ENCODE measurements at regions not wholly inside any gene's neighbourhood (a gene's known extent, or its start where the extent isn't known, plus 50 kb on each side); places are given as distances from the start of the nearest gene placed in this dataset.

DNA sequence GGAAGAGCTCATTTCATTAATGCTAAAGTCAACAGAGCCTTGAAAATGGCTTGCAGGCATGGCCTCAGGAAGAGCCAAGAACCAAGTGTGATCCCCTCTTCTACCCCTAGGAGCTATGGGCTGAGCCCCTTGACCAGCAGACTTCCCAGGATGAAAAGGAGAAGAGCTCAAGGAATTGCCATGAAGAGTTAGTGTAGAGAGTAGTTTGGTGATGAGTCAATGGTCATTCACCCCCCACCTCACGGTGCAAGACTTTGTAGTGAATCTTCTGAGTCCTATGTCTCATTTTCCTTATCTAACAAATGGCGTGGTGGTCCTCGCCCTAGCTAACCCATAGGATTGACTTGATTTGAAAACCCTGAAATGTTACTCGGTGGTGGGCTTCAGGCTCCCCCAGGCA, 422.4 kb upstream of the CADM1 start:
- Histone ChIP-seq H3K36me3 (ENCODE audit: control insufficient read depth in 3 of 3, insufficient read depth in 3 of 3, low read length in 3 of 3) (no peaks in the 10 kb centered on the region), H3K9me3 (ENCODE audit: control insufficient read depth in 3 of 3, low read length in 3 of 3) (no peaks in the 10 kb centered on the region), H3K4me1 (ENCODE audit: control insufficient read depth in 3 of 3, insufficient read depth in 3 of 3, low read length in 3 of 3) (peaks cover 8 to 18% (median 12%) of the 10 kb centered on the region in 3 donors), H3K9ac (ENCODE audit: low read depth in 1 of 3, low read length in 3 of 3) (no peak overlapping the region), H3K27ac (ENCODE audit: low read depth, low read length) (no peak overlapping the region), H3K4me3 (ENCODE audit: low read length in 3 of 3) (no peak overlapping the region), H3K27me3 (ENCODE audit: control insufficient read depth in 3 of 3, insufficient read depth in 3 of 3, low read length in 3 of 3) (peaks cover 0 to 11% (median 2%) of the 10 kb centered on the region in 3 donors)

DNA sequence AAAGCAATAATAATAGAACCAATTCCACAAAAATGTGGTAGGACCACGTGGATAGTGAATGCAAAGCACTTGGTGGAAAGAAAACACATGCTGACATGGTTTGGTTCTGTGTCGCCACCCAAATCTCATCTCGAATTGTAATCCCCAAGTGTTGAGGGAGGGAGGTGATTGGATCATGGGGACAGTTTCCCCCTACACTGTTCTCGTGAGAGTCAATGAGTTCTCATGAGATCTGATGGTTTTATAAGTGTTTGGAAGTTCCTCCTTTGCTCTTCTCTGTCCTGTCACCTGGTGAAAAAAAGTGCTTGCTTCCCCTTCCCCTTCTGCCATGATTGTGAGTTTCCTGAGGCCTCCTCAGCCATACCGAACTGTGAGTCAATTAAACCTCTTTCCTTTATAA, 421.9 kb upstream of the CADM1 start:
- no peak overlapping the region for H3K4me3 ChIP-seq (ENCODE audit: low read length in 3 of 3)
- no peaks in the 10 kb centered on the region for H3K36me3 ChIP-seq (ENCODE audit: control insufficient read depth in 3 of 3, insufficient read depth in 3 of 3, low read length in 3 of 3)
- no peak overlapping the region for H3K9ac ChIP-seq (ENCODE audit: low read depth in 1 of 3, low read length in 3 of 3)
- H3K4me1 ChIP-seq (ENCODE audit: control insufficient read depth in 3 of 3, insufficient read depth in 3 of 3, low read length in 3 of 3), result peaks cover 8 to 16% (median 12%) of the 10 kb centered on the region in 3 donors
- no peak overlapping the region for H3K27ac ChIP-seq (ENCODE audit: low read depth, low read length)
- H3K9me3 ChIP-seq (ENCODE audit: control insufficient read depth in 3 of 3, low read length in 3 of 3), result no peaks in the 10 kb centered on the region
- H3K27me3 ChIP-seq (ENCODE audit: control insufficient read depth in 3 of 3, insufficient read depth in 3 of 3, low read length in 3 of 3), result peaks cover 0 to 11% (median 2%) of the 10 kb centered on the region in 3 donors

DNA sequence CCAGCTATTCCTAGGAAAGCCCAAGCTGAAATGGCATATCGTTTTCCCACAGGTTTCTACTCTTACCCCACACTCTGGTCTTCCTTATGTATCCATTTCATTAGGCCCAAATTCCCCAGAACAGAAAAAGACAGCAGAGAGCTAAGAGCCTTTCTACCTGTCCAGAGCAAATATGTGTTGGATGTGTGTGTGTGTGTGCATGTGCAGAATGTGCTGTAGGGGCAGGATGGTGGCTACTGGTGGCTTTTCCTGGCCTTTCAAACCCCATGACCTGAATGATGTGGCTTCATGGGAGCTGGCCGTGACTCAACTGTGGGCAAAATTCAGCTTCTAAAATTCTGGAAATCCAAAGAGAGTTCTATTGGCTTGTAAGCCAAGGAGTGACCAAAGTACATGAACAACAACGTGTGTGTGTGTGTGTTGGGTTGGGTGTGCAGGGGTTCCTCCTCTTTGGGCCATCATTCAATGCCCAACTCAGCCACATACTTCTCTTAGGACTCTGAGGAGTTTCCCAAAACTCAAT, 421.4 kb upstream of the CADM1 start:
- H3K9ac ChIP-seq (ENCODE audit: low read depth in 1 of 3, low read length in 3 of 3), result no peak overlapping the region
- H3K9me3 ChIP-seq (ENCODE audit: control insufficient read depth in 3 of 3, low read length in 3 of 3), result no peaks in the 10 kb centered on the region
- H3K27ac ChIP-seq (ENCODE audit: low read depth, low read length), result no peak overlapping the region
- peaks cover 0 to 11% (median 2%) of the 10 kb centered on the region in 3 donors for H3K27me3 ChIP-seq (ENCODE audit: control insufficient read depth in 3 of 3, insufficient read depth in 3 of 3, low read length in 3 of 3)
- H3K4me3 ChIP-seq (ENCODE audit: low read length in 3 of 3), result no peak overlapping the region
- H3K4me1 ChIP-seq (ENCODE audit: control insufficient read depth in 3 of 3, insufficient read depth in 3 of 3, low read length in 3 of 3), result peaks cover 3 to 11% (median 9%) of the 10 kb centered on the region in 3 donors
- H3K36me3 ChIP-seq (ENCODE audit: control insufficient read depth in 3 of 3, insufficient read depth in 3 of 3, low read length in 3 of 3), result no peaks in the 10 kb centered on the region

DNA sequence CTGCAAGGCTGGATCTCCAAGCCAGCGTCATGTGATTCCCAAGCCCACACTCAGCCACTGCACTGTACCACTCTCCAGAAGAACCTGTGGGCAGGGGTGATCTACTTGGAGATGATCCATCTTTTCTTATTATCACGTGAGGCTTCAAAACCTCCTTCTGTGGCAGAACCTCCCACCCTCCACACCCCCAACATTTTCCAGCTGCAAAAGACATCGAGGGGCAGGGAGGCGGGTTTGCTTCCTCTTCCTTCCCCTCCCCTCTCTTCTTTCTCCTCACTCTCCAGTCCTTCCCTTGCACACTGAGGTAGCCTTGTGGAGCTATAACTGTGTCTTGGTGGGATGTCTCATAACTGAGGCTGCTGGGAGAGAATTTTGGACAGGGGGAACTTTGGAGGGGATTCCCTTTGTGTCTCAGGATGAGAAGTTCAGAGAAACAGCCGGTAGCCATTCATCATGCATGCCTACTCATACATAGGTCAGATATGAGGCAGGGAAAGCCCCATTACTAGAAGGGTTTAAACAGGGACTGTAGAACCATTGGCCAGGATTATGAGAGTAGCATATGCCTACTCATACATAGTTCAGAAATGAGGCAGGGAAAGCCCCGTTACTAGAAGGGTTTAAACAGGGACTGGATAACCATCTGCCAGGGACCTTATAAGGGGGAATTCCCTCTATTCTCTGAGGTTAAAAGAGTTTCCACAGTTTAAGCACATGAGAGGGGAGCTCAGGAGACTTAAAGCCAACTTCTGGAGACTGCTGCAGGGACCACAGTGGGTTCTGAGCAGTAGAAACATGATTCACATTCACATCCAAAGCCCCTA, 420.7 kb upstream of the CADM1 start:
- Histone ChIP-seq H3K9me3 (ENCODE audit: control insufficient read depth in 3 of 3, low read length in 3 of 3) (no peaks in the 10 kb centered on the region), H3K9ac (ENCODE audit: low read depth in 1 of 3, low read length in 3 of 3) (no peak overlapping the region), H3K27ac (ENCODE audit: low read depth, low read length) (no peak overlapping the region), H3K36me3 (ENCODE audit: control insufficient read depth in 3 of 3, insufficient read depth in 3 of 3, low read length in 3 of 3) (no peaks in the 10 kb centered on the region), H3K4me1 (ENCODE audit: control insufficient read depth in 3 of 3, insufficient read depth in 3 of 3, low read length in 3 of 3) (peaks cover 0 to 6% (median 4%) of the 10 kb centered on the region in 3 donors), H3K4me3 (ENCODE audit: low read length in 3 of 3) (no peak overlapping the region), H3K27me3 (ENCODE audit: control insufficient read depth in 3 of 3, insufficient read depth in 3 of 3, low read length in 3 of 3) (peaks cover 0 to 11% (median 2%) of the 10 kb centered on the region in 3 donors)

DNA sequence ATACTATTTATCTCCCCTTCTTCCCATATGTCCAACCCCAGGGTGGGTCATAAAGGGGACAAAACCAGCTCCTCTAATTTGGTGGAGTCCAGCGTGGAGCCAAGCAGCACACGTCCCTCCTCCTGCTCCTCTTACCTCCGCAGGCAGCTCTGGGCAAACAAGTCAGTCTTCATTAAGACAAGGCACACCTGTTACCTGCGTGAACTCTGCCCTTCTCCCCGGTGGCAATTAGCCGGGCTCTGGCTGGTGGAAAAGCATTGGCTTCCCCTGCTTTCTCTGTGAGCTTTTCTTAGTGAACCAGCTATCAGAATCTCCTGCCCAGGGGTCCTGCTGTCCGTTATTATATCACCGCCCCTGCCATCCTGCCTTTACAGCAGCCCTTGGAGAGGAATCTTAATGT, 418.7 kb upstream of the CADM1 start:
- H3K4me3 ChIP-seq (ENCODE audit: low read length in 3 of 3), result no peak overlapping the region
- no peak overlapping the region for H3K27ac ChIP-seq (ENCODE audit: low read depth, low read length)
- H3K9me3 ChIP-seq (ENCODE audit: control insufficient read depth in 3 of 3, low read length in 3 of 3), result no peaks in the 10 kb centered on the region
- H3K4me1 ChIP-seq (ENCODE audit: control insufficient read depth in 3 of 3, insufficient read depth in 3 of 3, low read length in 3 of 3), result peaks cover 0 to 4% (median under 1%) of the 10 kb centered on the region in 3 donors
- no peak overlapping the region for H3K9ac ChIP-seq (ENCODE audit: low read depth in 1 of 3, low read length in 3 of 3)
- peaks cover 0 to 11% (median 2%) of the 10 kb centered on the region in 3 donors for H3K27me3 ChIP-seq (ENCODE audit: control insufficient read depth in 3 of 3, insufficient read depth in 3 of 3, low read length in 3 of 3)
- H3K36me3 ChIP-seq (ENCODE audit: control insufficient read depth in 3 of 3, insufficient read depth in 3 of 3, low read length in 3 of 3), result no peaks in the 10 kb centered on the region

DNA sequence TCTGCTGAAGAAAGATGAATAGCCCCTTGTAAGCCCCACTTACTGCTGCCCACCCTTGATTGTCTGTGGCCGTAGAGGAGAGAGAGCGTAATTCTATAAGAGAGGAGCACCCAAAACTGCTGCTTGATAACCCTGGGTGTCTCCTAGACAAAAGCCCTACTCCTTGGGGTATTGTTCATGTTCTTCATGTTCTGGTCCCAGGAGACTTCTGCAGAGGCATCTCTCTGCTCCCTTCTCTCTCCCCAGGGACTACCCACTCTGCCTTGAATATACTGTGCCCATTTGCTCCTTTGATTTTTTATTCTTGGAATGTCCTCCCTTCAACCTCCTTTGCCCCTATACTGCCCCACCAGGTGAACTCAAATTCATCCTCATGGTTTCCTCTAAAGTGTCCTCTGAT, 417.8 kb upstream of the CADM1 start:
- no peak overlapping the region for H3K4me3 ChIP-seq (ENCODE audit: low read length in 3 of 3)

DNA sequence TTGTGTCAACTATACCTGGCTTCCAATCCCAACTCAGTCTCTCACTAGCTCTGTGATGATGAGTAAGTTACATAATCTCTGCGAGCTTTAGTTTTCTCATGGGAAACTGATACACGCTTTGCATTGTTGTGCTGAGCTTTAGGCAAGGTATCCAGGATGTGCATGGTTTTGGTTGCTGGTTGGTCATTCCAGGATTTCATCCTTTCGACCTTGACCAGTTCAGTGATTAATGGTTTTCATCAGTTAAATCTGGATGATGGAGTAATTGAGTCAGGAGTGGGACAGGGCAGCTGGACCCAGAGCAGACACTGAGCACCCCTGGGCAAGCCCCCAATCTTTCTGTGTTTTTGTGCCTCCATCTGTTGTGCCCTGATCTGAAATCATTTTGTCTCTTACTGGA, 417.3 kb upstream of the CADM1 start:
- H3K9me3 ChIP-seq (ENCODE audit: control insufficient read depth in 3 of 3, low read length in 3 of 3), result no peaks in the 10 kb centered on the region
- no peak overlapping the region for H3K27ac ChIP-seq (ENCODE audit: low read depth, low read length)
- no peaks in the 10 kb centered on the region for H3K36me3 ChIP-seq (ENCODE audit: control insufficient read depth in 3 of 3, insufficient read depth in 3 of 3, low read length in 3 of 3)
- H3K27me3 ChIP-seq (ENCODE audit: control insufficient read depth in 3 of 3, insufficient read depth in 3 of 3, low read length in 3 of 3), result peaks cover 0 to 11% (median 2%) of the 10 kb centered on the region in 3 donors
- H3K4me3 ChIP-seq (ENCODE audit: low read length in 3 of 3), result no peak overlapping the region
- no peaks in the 10 kb centered on the region for H3K4me1 ChIP-seq (ENCODE audit: control insufficient read depth in 3 of 3, insufficient read depth in 3 of 3, low read length in 3 of 3)
- H3K9ac ChIP-seq (ENCODE audit: low read depth in 1 of 3, low read length in 3 of 3), result no peak overlapping the region

More for the DNA sequence above, 417.8 kb upstream of the CADM1 start:
- Histone ChIP-seq H3K36me3 (ENCODE audit: control insufficient read depth in 3 of 3, insufficient read depth in 3 of 3, low read length in 3 of 3) (no peaks in the 10 kb centered on the region), H3K9me3 (ENCODE audit: control insufficient read depth in 3 of 3, low read length in 3 of 3) (no peaks in the 10 kb centered on the region), H3K4me1 (ENCODE audit: control insufficient read depth in 3 of 3, insufficient read depth in 3 of 3, low read length in 3 of 3) (no peaks in the 10 kb centered on the region), H3K9ac (ENCODE audit: low read depth in 1 of 3, low read length in 3 of 3) (no peak overlapping the region), H3K27ac (ENCODE audit: low read depth, low read length) (no peak overlapping the region), H3K27me3 (ENCODE audit: control insufficient read depth in 3 of 3, insufficient read depth in 3 of 3, low read length in 3 of 3) (peaks cover 0 to 11% (median 2%) of the 10 kb centered on the region in 3 donors)

DNA sequence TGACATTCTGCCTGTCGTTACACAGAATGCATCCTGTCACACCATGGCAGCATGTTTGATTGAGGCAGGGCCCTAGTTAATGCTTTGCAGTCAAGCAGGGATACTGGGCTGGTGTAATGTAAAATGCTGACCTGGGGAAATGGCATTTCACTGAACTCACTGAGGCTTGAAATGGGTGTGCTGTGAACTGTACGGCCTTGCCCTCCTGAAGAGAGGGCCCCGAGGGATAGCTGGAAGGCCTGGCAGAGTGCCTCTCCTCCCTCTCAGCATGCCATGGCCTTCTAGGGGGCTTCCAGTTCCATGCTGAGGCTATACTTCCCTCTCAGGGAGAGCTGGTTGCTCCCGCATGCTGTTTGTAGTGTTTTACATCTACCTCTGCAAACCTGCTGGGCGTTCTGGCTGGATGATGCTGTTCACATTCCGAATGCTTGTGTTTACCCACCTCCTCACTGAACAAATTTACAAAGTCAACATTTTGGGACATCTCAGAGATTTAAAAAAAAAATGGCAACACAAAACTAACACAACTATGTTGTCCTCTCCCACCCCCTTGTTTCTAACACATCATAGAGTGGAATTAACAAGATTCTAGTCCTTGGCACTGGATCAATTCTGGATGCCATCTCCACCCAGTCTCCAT, 416.7 kb upstream of the CADM1 start:
- Histone ChIP-seq H3K27me3 (ENCODE audit: control insufficient read depth in 3 of 3, insufficient read depth in 3 of 3, low read length in 3 of 3) (peaks cover 0 to 11% (median 2%) of the 10 kb centered on the region in 3 donors), H3K36me3 (ENCODE audit: control insufficient read depth in 3 of 3, insufficient read depth in 3 of 3, low read length in 3 of 3) (no peaks in the 10 kb centered on the region)

DNA sequence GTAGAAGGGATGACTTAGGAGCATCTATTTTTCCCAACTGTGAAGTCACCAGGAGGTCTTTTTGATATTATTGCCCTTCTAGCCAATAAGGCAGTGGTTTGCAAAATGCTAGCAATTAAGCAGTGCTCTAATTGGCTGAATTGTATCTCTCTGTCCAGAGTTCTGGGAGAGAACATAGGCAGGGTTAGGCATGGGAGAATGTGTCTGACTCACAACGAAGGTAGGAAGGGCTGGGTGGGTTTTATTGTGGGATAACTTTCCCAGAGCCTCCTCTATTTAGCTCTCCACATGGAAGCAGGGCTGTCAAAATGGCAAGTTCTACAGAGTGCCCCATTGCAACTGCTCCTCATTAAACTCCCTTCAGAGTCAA, 415.9 kb upstream of the CADM1 start:
- Histone ChIP-seq H3K4me3 (ENCODE audit: low read length in 3 of 3) (no peak overlapping the region), H3K36me3 (ENCODE audit: control insufficient read depth in 3 of 3, insufficient read depth in 3 of 3, low read length in 3 of 3) (no peaks in the 10 kb centered on the region), H3K9me3 (ENCODE audit: control insufficient read depth in 3 of 3, low read length in 3 of 3) (no peaks in the 10 kb centered on the region), H3K9ac (ENCODE audit: low read depth in 1 of 3, low read length in 3 of 3) (no peak overlapping the region), H3K4me1 (ENCODE audit: control insufficient read depth in 3 of 3, insufficient read depth in 3 of 3, low read length in 3 of 3) (no peaks in the 10 kb centered on the region), H3K27me3 (ENCODE audit: control insufficient read depth in 3 of 3, insufficient read depth in 3 of 3, low read length in 3 of 3) (peaks cover 0 to 11% (median 2%) of the 10 kb centered on the region in 3 donors), H3K27ac (ENCODE audit: low read depth, low read length) (no peak overlapping the region)

More for the DNA sequence above, 416.7 kb upstream of the CADM1 start:
- Histone ChIP-seq H3K9ac (ENCODE audit: low read depth in 1 of 3, low read length in 3 of 3) (no peak overlapping the region), H3K9me3 (ENCODE audit: control insufficient read depth in 3 of 3, low read length in 3 of 3) (no peaks in the 10 kb centered on the region), H3K4me1 (ENCODE audit: control insufficient read depth in 3 of 3, insufficient read depth in 3 of 3, low read length in 3 of 3) (no peaks in the 10 kb centered on the region), H3K27ac (ENCODE audit: low read depth, low read length) (no peak overlapping the region), H3K4me3 (ENCODE audit: low read length in 3 of 3) (no peak overlapping the region)

Measured in skeletal muscle tissue (tissue), 3 donors.